ENCODE measurements at regions not wholly inside any gene's neighbourhood (a gene's known extent, or its start where the extent isn't known, plus 50 kb on each side); places are given as distances from the start of the nearest gene placed in this dataset.

DNA sequence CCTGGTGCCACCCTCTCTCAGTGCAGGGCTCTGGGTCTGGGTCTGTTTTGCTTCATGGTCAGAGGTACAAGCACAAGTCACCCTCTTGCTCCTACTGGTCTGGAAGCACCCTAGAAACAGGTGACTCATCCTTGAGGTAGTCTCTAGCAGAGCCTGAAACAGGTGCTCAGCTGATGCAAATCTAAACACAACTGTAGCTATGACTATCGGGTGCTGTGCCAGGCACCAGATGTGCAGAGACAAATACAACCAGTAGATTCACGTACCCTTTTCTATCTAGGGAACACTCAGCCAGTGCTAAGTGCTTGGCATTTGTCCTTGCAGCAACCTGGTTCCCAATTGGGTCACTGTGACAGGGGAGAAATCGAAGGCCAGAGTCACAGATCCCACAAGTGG, 140.9 kb upstream of the MYCN start:
- TF ChIP-seq, protein P1, sequence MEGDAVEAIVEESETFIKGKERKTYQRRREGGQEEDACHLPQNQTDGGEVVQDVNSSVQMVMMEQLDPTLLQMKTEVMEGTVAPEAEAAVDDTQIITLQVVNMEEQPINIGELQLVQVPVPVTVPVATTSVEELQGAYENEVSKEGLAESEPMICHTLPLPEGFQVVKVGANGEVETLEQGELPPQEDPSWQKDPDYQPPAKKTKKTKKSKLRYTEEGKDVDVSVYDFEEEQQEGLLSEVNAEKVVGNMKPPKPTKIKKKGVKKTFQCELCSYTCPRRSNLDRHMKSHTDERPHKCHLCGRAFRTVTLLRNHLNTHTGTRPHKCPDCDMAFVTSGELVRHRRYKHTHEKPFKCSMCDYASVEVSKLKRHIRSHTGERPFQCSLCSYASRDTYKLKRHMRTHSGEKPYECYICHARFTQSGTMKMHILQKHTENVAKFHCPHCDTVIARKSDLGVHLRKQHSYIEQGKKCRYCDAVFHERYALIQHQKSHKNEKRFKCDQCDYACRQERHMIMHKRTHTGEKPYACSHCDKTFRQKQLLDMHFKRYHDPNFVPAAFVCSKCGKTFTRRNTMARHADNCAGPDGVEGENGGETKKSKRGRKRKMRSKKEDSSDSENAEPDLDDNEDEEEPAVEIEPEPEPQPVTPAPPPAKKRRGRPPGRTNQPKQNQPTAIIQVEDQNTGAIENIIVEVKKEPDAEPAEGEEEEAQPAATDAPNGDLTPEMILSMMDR (conservative IDR thresholded peaks at IDR 0.05 in 1 of 2, IDR thresholded peaks at IDR 0.05 in 1 of 2; ENCODE audit: low read depth in 1 of 2, low read length in 2 of 2), result no peak
- no peak for TF ChIP-seq EZH2 (IDR thresholded peaks at IDR 0.05; ENCODE audit: low read length, missing control alignments)
